ENCODE measurements at regions not wholly inside any gene's neighbourhood (a gene's known extent, or its start where the extent isn't known, plus 50 kb on each side); places are given as distances from the start of the nearest gene placed in this dataset.

DNA sequence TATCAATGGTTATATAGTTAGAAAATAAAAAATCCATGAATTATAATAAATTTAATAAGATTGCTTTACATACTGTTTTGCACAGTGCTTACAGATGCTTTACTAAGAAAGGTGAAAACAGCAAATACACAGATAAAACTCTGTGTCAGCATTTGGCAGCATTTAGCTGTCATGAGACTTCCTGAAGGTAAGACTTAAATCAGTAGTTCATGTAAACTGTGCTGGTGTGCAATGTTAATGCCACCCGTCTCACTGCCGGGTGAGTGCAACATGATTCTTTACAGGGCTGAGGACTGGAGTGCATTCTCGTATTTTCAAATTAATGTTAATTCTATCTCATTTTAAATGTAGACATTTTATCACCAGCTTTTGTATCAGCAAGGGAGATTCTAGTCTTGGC is 326.2 kb upstream of the POT1 start:
- TF ChIP-seq POLR2A (IDR thresholded peaks at IDR 0.05): no peak
- TF ChIP-seq, protein P1, sequence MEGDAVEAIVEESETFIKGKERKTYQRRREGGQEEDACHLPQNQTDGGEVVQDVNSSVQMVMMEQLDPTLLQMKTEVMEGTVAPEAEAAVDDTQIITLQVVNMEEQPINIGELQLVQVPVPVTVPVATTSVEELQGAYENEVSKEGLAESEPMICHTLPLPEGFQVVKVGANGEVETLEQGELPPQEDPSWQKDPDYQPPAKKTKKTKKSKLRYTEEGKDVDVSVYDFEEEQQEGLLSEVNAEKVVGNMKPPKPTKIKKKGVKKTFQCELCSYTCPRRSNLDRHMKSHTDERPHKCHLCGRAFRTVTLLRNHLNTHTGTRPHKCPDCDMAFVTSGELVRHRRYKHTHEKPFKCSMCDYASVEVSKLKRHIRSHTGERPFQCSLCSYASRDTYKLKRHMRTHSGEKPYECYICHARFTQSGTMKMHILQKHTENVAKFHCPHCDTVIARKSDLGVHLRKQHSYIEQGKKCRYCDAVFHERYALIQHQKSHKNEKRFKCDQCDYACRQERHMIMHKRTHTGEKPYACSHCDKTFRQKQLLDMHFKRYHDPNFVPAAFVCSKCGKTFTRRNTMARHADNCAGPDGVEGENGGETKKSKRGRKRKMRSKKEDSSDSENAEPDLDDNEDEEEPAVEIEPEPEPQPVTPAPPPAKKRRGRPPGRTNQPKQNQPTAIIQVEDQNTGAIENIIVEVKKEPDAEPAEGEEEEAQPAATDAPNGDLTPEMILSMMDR (IDR thresholded peaks at IDR 0.05): no peak
- TF ChIP-seq POLR2AphosphoS5 (IDR thresholded peaks at IDR 0.05): no peak

Measured in prostate gland (tissue), 2 donors.